ENCODE measurements at regions not wholly inside any gene's neighbourhood (a gene's known extent, or its start where the extent isn't known, plus 50 kb on each side); places are given as distances from the start of the nearest gene placed in this dataset.

DNA sequence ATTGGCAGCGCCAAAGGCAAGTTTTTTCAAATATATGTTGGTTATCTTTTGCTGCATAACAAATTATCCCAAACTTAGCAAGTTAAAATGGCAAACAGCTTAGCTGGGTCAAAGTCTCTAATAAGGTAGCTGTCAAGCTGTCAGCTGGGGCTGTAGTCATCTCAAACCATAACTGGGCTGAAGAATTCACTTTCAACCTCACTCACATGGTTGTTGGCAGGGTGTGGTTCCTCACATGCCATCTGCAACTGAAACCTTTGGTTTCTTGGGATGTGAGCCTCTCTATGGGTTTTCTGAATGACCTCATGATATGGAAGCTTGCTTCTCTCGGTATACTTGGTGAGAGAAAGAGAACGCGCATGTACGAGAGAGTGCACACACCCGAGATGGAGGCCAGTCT, 125.4 kb downstream of the LRIG3 start:
- TF ChIP-seq POLR2A (IDR thresholded peaks at IDR 0.05): no peak
- TF ChIP-seq, protein P1, sequence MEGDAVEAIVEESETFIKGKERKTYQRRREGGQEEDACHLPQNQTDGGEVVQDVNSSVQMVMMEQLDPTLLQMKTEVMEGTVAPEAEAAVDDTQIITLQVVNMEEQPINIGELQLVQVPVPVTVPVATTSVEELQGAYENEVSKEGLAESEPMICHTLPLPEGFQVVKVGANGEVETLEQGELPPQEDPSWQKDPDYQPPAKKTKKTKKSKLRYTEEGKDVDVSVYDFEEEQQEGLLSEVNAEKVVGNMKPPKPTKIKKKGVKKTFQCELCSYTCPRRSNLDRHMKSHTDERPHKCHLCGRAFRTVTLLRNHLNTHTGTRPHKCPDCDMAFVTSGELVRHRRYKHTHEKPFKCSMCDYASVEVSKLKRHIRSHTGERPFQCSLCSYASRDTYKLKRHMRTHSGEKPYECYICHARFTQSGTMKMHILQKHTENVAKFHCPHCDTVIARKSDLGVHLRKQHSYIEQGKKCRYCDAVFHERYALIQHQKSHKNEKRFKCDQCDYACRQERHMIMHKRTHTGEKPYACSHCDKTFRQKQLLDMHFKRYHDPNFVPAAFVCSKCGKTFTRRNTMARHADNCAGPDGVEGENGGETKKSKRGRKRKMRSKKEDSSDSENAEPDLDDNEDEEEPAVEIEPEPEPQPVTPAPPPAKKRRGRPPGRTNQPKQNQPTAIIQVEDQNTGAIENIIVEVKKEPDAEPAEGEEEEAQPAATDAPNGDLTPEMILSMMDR (IDR thresholded peaks at IDR 0.05): no peak

Measured in esophagus squamous epithelium (tissue), 4 donors.